GDM1 (cell line): ENCODE measurements at regions not wholly inside any gene's neighbourhood (a gene's known extent, or its start where the extent isn't known, plus 50 kb on each side); places are given as distances from the start of the nearest gene placed in this dataset.

Experiments
- DNase-seq: peaks from one replicate; lab custom pipeline; 2025; lab: John Stamatoyannopoulos, UW

- no peak for DNase-seq
Measured at GRCh38 chr17:15177343-15177742, 87.8 kb downstream of the PMP22 start.

- no peak for DNase-seq
Measured at GRCh38 chr17:15175356-15175755, 89.8 kb downstream of the PMP22 start.

- DNase-seq: no peak
Measured at GRCh38 chr17:15171167-15172047, 93.7 kb downstream of the PMP22 start.

GRCh38 chr17:15169676-15170075 lies 95.5 kb downstream of the PMP22 start:
- no peak for DNase-seq

- no peak for DNase-seq
Measured at GRCh38 chr17:15168379-15168778, 96.7 kb downstream of the PMP22 start.

GRCh38 chr17:15161395-15161794 lies 103.7 kb downstream of the PMP22 start:
- no peak for DNase-seq

GRCh38 chr17:15157051-15157450 lies 108.1 kb downstream of the PMP22 start:
- DNase-seq: peak; percentile 4

- no peak for DNase-seq
Measured at GRCh38 chr17:15154618-15155017, 110.5 kb downstream of the PMP22 start.

GRCh38 chr17:15145621-15146020 lies 119.5 kb downstream of the PMP22 start:
- DNase-seq: no peak

GRCh38 chr17:15143524-15143923 lies 121.6 kb downstream of the PMP22 start:
- DNase-seq: no peak

- no peak for DNase-seq
Measured at GRCh38 chr17:15134363-15134762, 130.8 kb downstream of the PMP22 start.

- no peak for DNase-seq
Measured at GRCh38 chr17:15133826-15134225, 131.3 kb downstream of the PMP22 start.

- DNase-seq: no peak
Measured at GRCh38 chr17:15133143-15133542, 132.0 kb downstream of the PMP22 start.

GRCh38 chr17:15130426-15130825 lies 134.7 kb downstream of the PMP22 start:
- DNase-seq: no peak

GRCh38 chr17:15129986-15130385 lies 135.1 kb downstream of the PMP22 start:
- no peak for DNase-seq

- no peak for DNase-seq
Measured at GRCh38 chr17:15124746-15125145, 140.4 kb downstream of the PMP22 start.

- no peak for DNase-seq
Measured at GRCh38 chr17:15124264-15124595, 140.9 kb downstream of the PMP22 start.

GRCh38 chr17:15123593-15124263 lies 141.4 kb downstream of the PMP22 start:
- DNase-seq: no peak

- no peak for DNase-seq
Measured at GRCh38 chr17:15122857-15123256, 142.3 kb downstream of the PMP22 start.

- no peak for DNase-seq
Measured at GRCh38 chr17:15121426-15121825, 143.7 kb downstream of the PMP22 start.

GRCh38 chr17:15119968-15120367 lies 145.2 kb downstream of the PMP22 start:
- DNase-seq: no peak

- no peak for DNase-seq
Measured at GRCh38 chr17:15117239-15117638, 147.9 kb downstream of the PMP22 start.

- DNase-seq: no peak
Measured at GRCh38 chr17:15112846-15113617, 152.1 kb downstream of the PMP22 start.
